ENCODE measurements at regions not wholly inside any gene's neighbourhood (a gene's known extent, or its start where the extent isn't known, plus 50 kb on each side); places are given as distances from the start of the nearest gene placed in this dataset.
"Not testable (repeated sequence)": the region's sequence is repeated elsewhere in the genome, so short reads cannot be mapped to it uniquely, and the experiment has no call there.

GRCh38 chr2:36178384-36178783 is 177.2 kb upstream of the CRIM1 start:
- ChIA-PET CTCF (no interaction called here), POLR2A (no interaction called here)
- Mint-ChIP-seq H3K27me3 (ENCODE audit: low read depth) (no peaks in the 10 kb centered on the region), H3K36me3 (ENCODE audit: low read depth) (no peaks in the 10 kb centered on the region), H3K4me3 (no peak overlapping the region), H3K9me3 (ENCODE audit: insufficient read depth) (no peaks in the 10 kb centered on the region), H3K4me1 (ENCODE audit: low read depth) (no peaks in the 10 kb centered on the region), H3K27ac (no peak overlapping the region)
- no peak for ATAC-seq
- DNase-seq = no peak

- H3K4me3 Mint-ChIP-seq = no peak overlapping the region
- ChIA-PET CTCF (no interaction called here), POLR2A (no interaction called here)
- DNase-seq (no peak), ATAC-seq (no peak)
- H3K9me3 Mint-ChIP-seq (ENCODE audit: insufficient read depth) = no peaks in the 10 kb centered on the region
- no peaks in the 10 kb centered on the region for H3K36me3 Mint-ChIP-seq (ENCODE audit: low read depth)
- H3K27me3 Mint-ChIP-seq (ENCODE audit: low read depth) = no peaks in the 10 kb centered on the region
- no peaks in the 10 kb centered on the region for H3K4me1 Mint-ChIP-seq (ENCODE audit: low read depth)
- no peak overlapping the region for H3K27ac Mint-ChIP-seq
These were observed 178.3 kb upstream of the CRIM1 start for GRCh38 chr2:36177282-36177681.

GRCh38 chr2:36174920-36175319 is 180.7 kb upstream of the CRIM1 start:
- CTCF ChIA-PET = no interaction called here
- no peaks in the 10 kb centered on the region for H3K4me1 Mint-ChIP-seq (ENCODE audit: low read depth)
- DNase-seq = no peak
- H3K27ac Mint-ChIP-seq = no peak overlapping the region
- ATAC-seq = no peak
- no peaks in the 10 kb centered on the region for H3K9me3 Mint-ChIP-seq (ENCODE audit: insufficient read depth)
- no peaks in the 10 kb centered on the region for H3K27me3 Mint-ChIP-seq (ENCODE audit: low read depth)
- H3K36me3 Mint-ChIP-seq (ENCODE audit: low read depth) = no peaks in the 10 kb centered on the region
- no peak overlapping the region for H3K4me3 Mint-ChIP-seq
- POLR2A ChIA-PET = no interaction called here

- no peak overlapping the region for H3K4me3 Mint-ChIP-seq
- ATAC-seq = no peak
- POLR2A ChIA-PET = no interaction called here
- H3K4me1 Mint-ChIP-seq (ENCODE audit: low read depth) = no peaks in the 10 kb centered on the region
- peaks cover 3% of the 10 kb centered on the region for H3K27me3 Mint-ChIP-seq (ENCODE audit: low read depth)
- H3K27ac Mint-ChIP-seq = no peak overlapping the region
- H3K36me3 Mint-ChIP-seq (ENCODE audit: low read depth) = no peaks in the 10 kb centered on the region
- CTCF ChIA-PET = no interaction called here
- no peak for DNase-seq
- H3K9me3 Mint-ChIP-seq (ENCODE audit: insufficient read depth) = no peaks in the 10 kb centered on the region
These were observed 181.7 kb upstream of the CRIM1 start for GRCh38 chr2:36173760-36174404.

GRCh38 chr2:36172824-36173223 is 182.8 kb upstream of the CRIM1 start:
- Mint-ChIP-seq H3K27ac (no peak overlapping the region), H3K36me3 (ENCODE audit: low read depth) (no peaks in the 10 kb centered on the region), H3K27me3 (ENCODE audit: low read depth) (peaks cover 3% of the 10 kb centered on the region), H3K4me1 (ENCODE audit: low read depth) (no peaks in the 10 kb centered on the region), H3K9me3 (ENCODE audit: insufficient read depth) (no peaks in the 10 kb centered on the region), H3K4me3 (no peak overlapping the region)
- ATAC-seq = no peak
- no peak for DNase-seq
- CTCF ChIA-PET = no interaction called here
- POLR2A ChIA-PET = no interaction called here

GRCh38 chr2:36170805-36171204 is 184.8 kb upstream of the CRIM1 start:
- no peak for DNase-seq
- Mint-ChIP-seq H3K4me1 (ENCODE audit: low read depth) (no peaks in the 10 kb centered on the region), H3K27me3 (ENCODE audit: low read depth) (peaks cover 8% of the 10 kb centered on the region), H3K4me3 (no peak overlapping the region), H3K9me3 (ENCODE audit: insufficient read depth) (no peaks in the 10 kb centered on the region), H3K27ac (no peak overlapping the region), H3K36me3 (ENCODE audit: low read depth) (no peaks in the 10 kb centered on the region)
- ChIA-PET POLR2A (no interaction called here), CTCF (no interaction called here)
- ATAC-seq = no peak

- Mint-ChIP-seq H3K27me3 (ENCODE audit: low read depth) (peaks cover 9% of the 10 kb centered on the region), H3K9me3 (ENCODE audit: insufficient read depth) (no peaks in the 10 kb centered on the region), H3K4me1 (ENCODE audit: low read depth) (no peaks in the 10 kb centered on the region), H3K27ac (no peak overlapping the region), H3K4me3 (no peak overlapping the region), H3K36me3 (ENCODE audit: low read depth) (no peaks in the 10 kb centered on the region)
- ChIA-PET POLR2A (no interaction called here), CTCF (no interaction called here)
- ATAC-seq (no peak), DNase-seq (no peak)
These were observed 185.7 kb upstream of the CRIM1 start for GRCh38 chr2:36169843-36170242.

GRCh38 chr2:36168115-36168514 is 187.5 kb upstream of the CRIM1 start:
- H3K27me3 Mint-ChIP-seq (ENCODE audit: low read depth) = peaks cover 9% of the 10 kb centered on the region
- H3K36me3 Mint-ChIP-seq (ENCODE audit: low read depth) = no peaks in the 10 kb centered on the region
- no peak for DNase-seq
- POLR2A ChIA-PET = no interaction called here
- no peak for ATAC-seq
- H3K9me3 Mint-ChIP-seq (ENCODE audit: insufficient read depth) = no peaks in the 10 kb centered on the region
- CTCF ChIA-PET = no interaction called here
- H3K27ac Mint-ChIP-seq = no peak overlapping the region
- no peaks in the 10 kb centered on the region for H3K4me1 Mint-ChIP-seq (ENCODE audit: low read depth)
- H3K4me3 Mint-ChIP-seq = no peak overlapping the region

GRCh38 chr2:36165132-36165531 is 190.4 kb upstream of the CRIM1 start:
- no peaks in the 10 kb centered on the region for H3K36me3 Mint-ChIP-seq (ENCODE audit: low read depth)
- no peak for DNase-seq
- no peak for ATAC-seq
- no peaks in the 10 kb centered on the region for H3K4me1 Mint-ChIP-seq (ENCODE audit: low read depth)
- peaks cover 9% of the 10 kb centered on the region for H3K27me3 Mint-ChIP-seq (ENCODE audit: low read depth)
- ChIA-PET CTCF (no interaction called here), POLR2A (no interaction called here)
- H3K4me3 Mint-ChIP-seq = no peak overlapping the region
- no peak overlapping the region for H3K27ac Mint-ChIP-seq
- no peaks in the 10 kb centered on the region for H3K9me3 Mint-ChIP-seq (ENCODE audit: insufficient read depth)

- ChIA-PET CTCF (no interaction called here), POLR2A (no interaction called here)
- H3K36me3 Mint-ChIP-seq (ENCODE audit: low read depth) = no peaks in the 10 kb centered on the region
- no peaks in the 10 kb centered on the region for H3K4me1 Mint-ChIP-seq (ENCODE audit: low read depth)
- H3K9me3 Mint-ChIP-seq (ENCODE audit: insufficient read depth) = peaks cover under 1% of the 10 kb centered on the region
- ATAC-seq (no peak), DNase-seq (no peak)
- H3K4me3 Mint-ChIP-seq = no peak overlapping the region
- no peak overlapping the region for H3K27ac Mint-ChIP-seq
- peaks cover 6% of the 10 kb centered on the region for H3K27me3 Mint-ChIP-seq (ENCODE audit: low read depth)
These were observed 191.9 kb upstream of the CRIM1 start for GRCh38 chr2:36163520-36164254.

GRCh38 chr2:36157093-36157492 is 198.5 kb upstream of the CRIM1 start:
- ATAC-seq; H3K4me3 Mint-ChIP-seq; H3K36me3 Mint-ChIP-seq (ENCODE audit: low read depth); POLR2A ChIA-PET; H3K4me1 Mint-ChIP-seq (ENCODE audit: low read depth); H3K27ac Mint-ChIP-seq; H3K27me3 Mint-ChIP-seq (ENCODE audit: low read depth); DNase-seq; H3K9me3 Mint-ChIP-seq (ENCODE audit: insufficient read depth): not testable (repeated sequence)
- CTCF ChIA-PET = interaction anchor here (0.9 kb wide), 1 partner anchor 179 kb away, joined by 3 read pairs; no protein-coding TSS in a partner anchor

- Mint-ChIP-seq H3K9me3 (ENCODE audit: insufficient read depth) (no peaks in the 10 kb centered on the region), H3K4me1 (ENCODE audit: low read depth) (peaks cover 29% of the 10 kb centered on the region), H3K27ac (peak overlapping the region; percentile 65), H3K27me3 (ENCODE audit: low read depth) (no peaks in the 10 kb centered on the region), H3K4me3 (peak overlapping the region; percentile 41), H3K36me3 (ENCODE audit: low read depth) (peaks cover 3% of the 10 kb centered on the region)
- ChIA-PET CTCF (interaction anchor here (1.1 to 1.4 kb wide), 4 partner anchors 9 to 516 kb away, joined by 3 to 7 read pairs (median 3); no protein-coding TSS in a partner anchor), POLR2A (interaction anchor here (0.6 kb wide), 1 partner anchor 166 kb away, joined by 3 read pairs; no protein-coding TSS in a partner anchor)
- DNase-seq (no peak), ATAC-seq (peak; percentile 81)
These were observed 207.7 kb upstream of the CRIM1 start for GRCh38 chr2:36147670-36148390.

Measured in activated CD8-positive, alpha-beta T cell treated with anti-CD3 and anti-CD28 coated beads, Interleukin-2, amount 10 ng/mL, durations not matched to agents 7 days and 5 days (primary cell).